SK-N-SH (cell line): ENCODE measurements at regions not wholly inside any gene's neighbourhood (a gene's known extent, or its start where the extent isn't known, plus 50 kb on each side); places are given as distances from the start of the nearest gene placed in this dataset.

Experiments
- CHD2 ChIP-seq: fragments of 150-350 bp; IDR thresholded peaks from 2 replicates; pipeline ENCODE4 v1.6.1; 2018; ENCODE audit warnings: low read length; ENCODE audit not compliant: partially characterized antibody
- EP300 ChIP-seq, 2 experiments: IDR thresholded peaks; 2 replicates each; pipeline versions ENCODE4 v1.4.0 to v1.6.1; 2012; ENCODE audit warnings: borderline replicate concordance in 1 of 2, low read depth in 1 of 2, low read length in 1 of 2
- GABPA ChIP-seq: IDR thresholded peaks from 2 replicates; pipeline ENCODE4 v1.4.0; 2012; ENCODE audit warnings: low read depth, mild to moderate bottlenecking
- RCOR1 ChIP-seq: fragments of 150-350 bp; IDR thresholded peaks from 2 replicates; pipeline ENCODE4 v1.6.1; 2017; ENCODE audit warnings: antibody characterized with exemption, low read length
- SMC3 ChIP-seq: IDR thresholded peaks from 2 replicates; pipeline ENCODE4 v1.6.1; 2012; ENCODE audit warnings: low read depth, low read length, improper control_type of control experiment
- TF ChIP-seq, protein P1 (sequence below): fragments of 200-600 bp; sonication (generic); IDR thresholded peaks from 2 replicates; pipeline ENCODE4 v1.6.1; 2017; ENCODE audit warnings: antibody characterized with exemption, mild to moderate bottlenecking, moderate library complexity
- TF ChIP-seq, protein P2 (sequence below): fragments of 150-350 bp; IDR thresholded peaks from 2 replicates; pipeline ENCODE4 v1.6.1; 2016; ENCODE audit warnings: mild to moderate bottlenecking, low read depth, low read length
- TF ChIP-seq, protein P3 (sequence below): fragments of 150-350 bp; IDR thresholded peaks from 2 replicates; pipeline ENCODE4 v1.6.1; 2017; ENCODE audit warnings: antibody characterized with exemption, low read length, low read depth, borderline replicate concordance

DNA sequence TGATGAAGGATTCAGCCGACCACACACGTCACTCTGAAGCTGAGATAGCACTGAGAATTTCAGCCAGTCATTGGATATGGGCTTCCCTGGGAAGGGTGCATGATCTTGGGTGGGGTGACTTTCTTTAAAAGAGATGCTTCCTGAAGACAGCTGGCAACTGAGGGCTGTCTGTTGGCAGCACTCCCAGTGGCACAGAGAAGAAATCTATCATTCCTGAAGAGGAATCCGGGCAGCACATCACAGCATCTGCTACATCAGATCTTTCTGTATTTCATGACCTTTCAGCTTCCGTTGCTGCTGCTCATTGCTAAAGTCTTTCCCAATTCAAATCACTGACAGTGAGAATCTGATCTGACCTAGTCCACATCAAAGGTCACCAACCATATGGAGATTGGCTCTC is 193.8 kb upstream of the RBPJ start:
- TF ChIP-seq EP300 (IDR thresholded peaks at IDR 0.05; ENCODE audit: borderline replicate concordance in 1 of 2, low read depth in 1 of 2, low read length in 1 of 2): no peak
- TF ChIP-seq, protein P1, sequence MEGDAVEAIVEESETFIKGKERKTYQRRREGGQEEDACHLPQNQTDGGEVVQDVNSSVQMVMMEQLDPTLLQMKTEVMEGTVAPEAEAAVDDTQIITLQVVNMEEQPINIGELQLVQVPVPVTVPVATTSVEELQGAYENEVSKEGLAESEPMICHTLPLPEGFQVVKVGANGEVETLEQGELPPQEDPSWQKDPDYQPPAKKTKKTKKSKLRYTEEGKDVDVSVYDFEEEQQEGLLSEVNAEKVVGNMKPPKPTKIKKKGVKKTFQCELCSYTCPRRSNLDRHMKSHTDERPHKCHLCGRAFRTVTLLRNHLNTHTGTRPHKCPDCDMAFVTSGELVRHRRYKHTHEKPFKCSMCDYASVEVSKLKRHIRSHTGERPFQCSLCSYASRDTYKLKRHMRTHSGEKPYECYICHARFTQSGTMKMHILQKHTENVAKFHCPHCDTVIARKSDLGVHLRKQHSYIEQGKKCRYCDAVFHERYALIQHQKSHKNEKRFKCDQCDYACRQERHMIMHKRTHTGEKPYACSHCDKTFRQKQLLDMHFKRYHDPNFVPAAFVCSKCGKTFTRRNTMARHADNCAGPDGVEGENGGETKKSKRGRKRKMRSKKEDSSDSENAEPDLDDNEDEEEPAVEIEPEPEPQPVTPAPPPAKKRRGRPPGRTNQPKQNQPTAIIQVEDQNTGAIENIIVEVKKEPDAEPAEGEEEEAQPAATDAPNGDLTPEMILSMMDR: no peak
- no peak for TF ChIP-seq CHD2
- TF ChIP-seq, protein P2, sequence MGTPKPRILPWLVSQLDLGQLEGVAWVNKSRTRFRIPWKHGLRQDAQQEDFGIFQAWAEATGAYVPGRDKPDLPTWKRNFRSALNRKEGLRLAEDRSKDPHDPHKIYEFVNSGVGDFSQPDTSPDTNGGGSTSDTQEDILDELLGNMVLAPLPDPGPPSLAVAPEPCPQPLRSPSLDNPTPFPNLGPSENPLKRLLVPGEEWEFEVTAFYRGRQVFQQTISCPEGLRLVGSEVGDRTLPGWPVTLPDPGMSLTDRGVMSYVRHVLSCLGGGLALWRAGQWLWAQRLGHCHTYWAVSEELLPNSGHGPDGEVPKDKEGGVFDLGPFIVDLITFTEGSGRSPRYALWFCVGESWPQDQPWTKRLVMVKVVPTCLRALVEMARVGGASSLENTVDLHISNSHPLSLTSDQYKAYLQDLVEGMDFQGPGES: no peak
- TF ChIP-seq GABPA: no peak
- TF ChIP-seq, protein P3, sequence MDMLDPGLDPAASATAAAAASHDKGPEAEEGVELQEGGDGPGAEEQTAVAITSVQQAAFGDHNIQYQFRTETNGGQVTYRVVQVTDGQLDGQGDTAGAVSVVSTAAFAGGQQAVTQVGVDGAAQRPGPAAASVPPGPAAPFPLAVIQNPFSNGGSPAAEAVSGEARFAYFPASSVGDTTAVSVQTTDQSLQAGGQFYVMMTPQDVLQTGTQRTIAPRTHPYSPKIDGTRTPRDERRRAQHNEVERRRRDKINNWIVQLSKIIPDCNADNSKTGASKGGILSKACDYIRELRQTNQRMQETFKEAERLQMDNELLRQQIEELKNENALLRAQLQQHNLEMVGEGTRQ: no peak
- TF ChIP-seq SMC3: no peak
- no peak for TF ChIP-seq RCOR1
